ENCODE measurements at regions not wholly inside any gene's neighbourhood (a gene's known extent, or its start where the extent isn't known, plus 50 kb on each side); places are given as distances from the start of the nearest gene placed in this dataset.

GRCh38 chr5:33324667-33325307 lies 116.0 kb upstream of the TARS1 start:
- DNase-seq (ENCODE audit: low spot score) = no peak

DNA sequence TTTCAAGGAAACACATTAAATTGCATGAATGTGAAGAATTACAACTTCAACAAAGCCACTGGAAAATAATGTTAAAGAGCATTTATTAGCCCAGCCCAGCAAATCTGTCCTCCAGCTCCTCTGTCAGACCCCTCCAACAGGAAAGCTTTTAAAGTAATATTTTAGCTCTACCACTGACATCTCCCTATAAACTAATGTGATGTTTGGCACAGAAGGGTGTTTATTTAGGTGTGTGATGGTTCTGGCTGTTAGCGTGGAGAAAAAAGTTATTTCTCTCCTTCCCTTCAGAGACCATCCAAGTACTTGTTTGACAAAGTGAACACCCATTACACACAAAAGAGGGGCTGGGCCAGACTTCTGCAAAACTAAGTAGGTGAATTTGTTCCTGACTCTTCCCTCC lies 111.9 kb upstream of the TARS1 start:
- no peak for DNase-seq (ENCODE audit: low spot score)

DNA sequence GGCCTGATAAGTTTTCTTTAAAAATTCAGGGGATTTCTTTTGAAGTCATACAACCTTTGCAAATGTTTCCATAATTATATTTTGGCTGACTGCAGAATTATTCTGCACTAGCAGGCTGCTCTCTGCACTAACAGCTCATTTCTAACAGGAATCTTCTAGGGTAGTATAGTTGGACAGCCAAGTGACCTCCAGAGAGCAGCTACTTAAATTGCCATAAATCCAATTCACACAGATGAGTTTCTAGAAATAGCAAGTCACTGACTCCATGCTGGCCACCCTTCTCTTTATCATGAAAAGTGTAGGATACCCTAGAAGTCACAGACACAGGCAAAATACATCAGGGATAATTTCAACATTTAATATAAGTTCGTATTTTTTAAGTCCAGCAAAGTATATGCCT lies 110.9 kb upstream of the TARS1 start:
- DNase-seq (ENCODE audit: low spot score) = no peak

- DNase-seq (ENCODE audit: low spot score) = no peak
Measured at GRCh38 chr5:33330426-33330825, 110.3 kb upstream of the TARS1 start.

DNA sequence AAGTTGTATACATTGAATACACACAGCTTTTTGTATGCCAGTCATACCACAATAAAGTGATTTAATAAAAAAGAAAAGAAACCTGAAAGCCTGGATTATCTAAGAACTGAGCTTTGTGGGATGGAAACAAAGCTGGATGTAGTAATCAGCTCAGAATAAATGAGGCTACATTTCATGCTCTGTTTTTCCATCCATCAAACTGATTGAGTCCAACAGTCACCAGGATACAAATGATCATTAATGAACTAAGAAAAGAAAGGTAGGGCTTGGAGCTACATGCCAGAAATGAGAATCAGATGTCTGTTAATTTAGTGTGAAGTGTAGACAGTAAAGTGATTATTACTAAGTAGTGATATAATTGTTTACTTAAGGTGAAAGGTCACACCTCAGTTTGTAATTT lies 109.8 kb upstream of the TARS1 start:
- no peak for DNase-seq (ENCODE audit: low spot score)

DNA sequence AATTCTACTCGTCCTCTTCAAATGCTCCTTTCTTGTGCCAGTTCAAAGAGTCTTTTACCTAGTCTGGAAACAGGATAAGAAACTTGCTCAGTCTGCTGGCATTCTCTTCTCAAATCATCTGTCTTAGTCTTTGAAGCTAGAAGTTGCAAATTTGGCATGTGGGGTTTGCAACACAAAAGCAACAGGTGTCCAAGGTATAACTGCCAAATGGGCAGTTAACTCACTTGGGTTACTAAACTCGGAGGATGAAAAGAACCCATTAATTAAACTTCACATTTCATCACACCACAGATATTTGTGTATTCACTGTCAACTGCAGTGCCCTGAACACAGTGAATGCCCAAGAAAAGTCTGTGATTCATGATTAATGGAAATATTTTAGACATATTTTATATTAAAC lies 108.0 kb upstream of the TARS1 start:
- DNase-seq (ENCODE audit: low spot score) = no peak

DNA sequence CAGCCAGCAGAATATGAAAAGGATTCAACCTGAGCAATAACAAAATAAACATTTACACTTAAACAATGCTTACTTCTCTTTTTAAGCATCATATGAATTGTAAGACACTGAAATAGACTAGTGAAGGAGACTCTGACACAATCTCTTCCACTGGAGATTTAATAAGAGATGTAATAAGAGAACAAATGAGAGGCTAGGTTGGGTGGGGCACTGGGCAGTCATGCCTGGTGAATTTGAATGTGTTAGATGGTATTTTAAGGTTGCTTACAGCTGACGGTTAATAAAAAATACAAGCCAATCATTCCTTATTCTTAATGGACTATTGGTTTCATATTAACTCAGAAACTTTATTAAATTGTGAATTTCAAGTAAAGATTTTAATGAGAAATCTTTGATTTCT lies 105.9 kb upstream of the TARS1 start:
- DNase-seq (ENCODE audit: low spot score) = no peak

GRCh38 chr5:33336891-33337636 lies 103.7 kb upstream of the TARS1 start:
- no peak for DNase-seq (ENCODE audit: low spot score)

- DNase-seq (ENCODE audit: low spot score) = no peak
Measured at GRCh38 chr5:33337637-33337992, 103.2 kb upstream of the TARS1 start.

DNA sequence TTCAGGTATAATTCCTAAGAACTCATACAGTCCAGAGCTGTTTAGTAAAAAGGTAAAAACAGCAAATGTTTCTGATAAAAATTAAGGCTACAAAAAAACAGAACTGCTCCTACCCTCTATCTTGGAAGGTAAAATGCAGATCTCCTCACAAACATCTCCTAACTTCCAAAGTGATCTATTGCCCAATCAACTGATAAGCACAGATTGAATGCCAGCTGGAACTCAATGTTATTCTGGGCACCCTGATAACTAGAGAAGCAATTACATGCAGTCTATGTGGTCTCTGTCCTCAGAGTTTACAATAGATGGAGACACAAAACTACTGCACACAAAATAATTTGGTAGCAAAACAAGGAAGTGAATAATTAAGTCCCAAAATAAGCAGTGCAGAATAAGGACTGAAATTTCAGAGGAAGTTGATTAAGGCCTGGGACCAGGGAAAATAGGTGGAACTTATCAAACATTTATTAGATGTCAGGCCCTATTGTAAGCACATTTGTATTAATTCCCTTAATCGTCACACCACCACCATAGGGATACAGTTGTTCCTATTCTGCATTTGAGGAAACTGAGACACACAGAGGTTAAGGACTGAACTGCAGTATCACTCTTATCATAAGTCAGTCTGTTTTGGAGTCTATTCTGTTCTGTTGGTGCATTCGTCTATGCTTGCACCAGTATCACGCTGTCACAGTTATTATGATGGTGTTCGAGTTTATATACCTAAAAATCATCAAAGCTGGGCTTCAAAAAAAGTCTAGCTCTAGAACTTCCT lies 102.2 kb upstream of the TARS1 start:
- no peak for DNase-seq (ENCODE audit: low spot score)

DNA sequence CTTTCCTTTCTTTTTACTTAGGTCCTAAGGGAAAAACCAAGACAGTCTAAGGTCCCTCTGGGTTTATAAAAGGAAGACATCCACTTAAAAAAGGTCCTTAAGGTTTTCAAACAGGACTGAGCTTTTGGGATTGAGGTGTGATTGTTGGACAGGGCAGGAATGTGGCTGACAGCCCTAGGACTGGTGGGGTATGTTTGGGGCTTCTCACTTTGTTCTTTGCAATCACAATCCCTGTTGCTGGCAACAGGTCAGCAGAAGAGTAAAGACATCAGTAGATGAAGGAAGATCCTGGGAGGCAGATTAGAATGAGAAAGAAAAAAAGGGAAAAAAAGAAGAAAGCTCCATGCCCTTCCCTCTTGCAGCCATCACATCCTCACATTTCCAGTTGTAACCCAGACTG lies 101.4 kb upstream of the TARS1 start:
- no peak for DNase-seq (ENCODE audit: low spot score)

DNA sequence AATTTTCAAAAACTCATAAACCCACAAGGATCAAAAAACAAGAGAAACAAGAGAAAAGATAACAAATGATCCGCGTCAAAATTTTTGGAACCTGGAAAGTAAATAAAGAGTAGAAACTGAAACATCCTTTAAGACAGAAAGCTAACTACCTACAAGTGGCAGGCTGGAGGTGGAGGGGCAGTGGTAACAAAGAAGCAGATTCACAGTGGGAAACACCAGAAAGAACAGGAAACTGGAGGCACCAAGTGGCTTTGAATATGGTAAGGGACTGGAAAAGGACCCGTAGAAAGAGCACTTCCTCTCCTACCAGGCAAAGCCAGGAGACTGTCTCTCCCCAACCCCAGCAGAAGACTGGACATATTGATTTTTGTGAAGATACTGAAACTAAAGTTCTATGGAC lies 100.6 kb upstream of the TARS1 start:
- DNase-seq (ENCODE audit: low spot score) = no peak

- no peak for DNase-seq (ENCODE audit: low spot score)
Measured at GRCh38 chr5:33341351-33341750, 99.4 kb upstream of the TARS1 start.

GRCh38 chr5:33343676-33344327 lies 97.0 kb upstream of the TARS1 start:
- DNase-seq (ENCODE audit: low spot score) = no peak

GRCh38 chr5:33346534-33346933 lies 94.2 kb upstream of the TARS1 start:
- no peak for DNase-seq (ENCODE audit: low spot score)

GRCh38 chr5:33361781-33362180 lies 79.0 kb upstream of the TARS1 start:
- no peak for DNase-seq (ENCODE audit: low spot score)

- no peak for DNase-seq (ENCODE audit: low spot score)
Measured at GRCh38 chr5:33362915-33363314, 77.8 kb upstream of the TARS1 start.

GRCh38 chr5:33363537-33363936 lies 77.2 kb upstream of the TARS1 start:
- no peak for DNase-seq (ENCODE audit: low spot score)

- DNase-seq (ENCODE audit: low spot score) = no peak
Measured at GRCh38 chr5:33364406-33364805, 76.4 kb upstream of the TARS1 start.

- DNase-seq (ENCODE audit: low spot score) = no peak
Measured at GRCh38 chr5:33367416-33367815, 73.3 kb upstream of the TARS1 start.

DNA sequence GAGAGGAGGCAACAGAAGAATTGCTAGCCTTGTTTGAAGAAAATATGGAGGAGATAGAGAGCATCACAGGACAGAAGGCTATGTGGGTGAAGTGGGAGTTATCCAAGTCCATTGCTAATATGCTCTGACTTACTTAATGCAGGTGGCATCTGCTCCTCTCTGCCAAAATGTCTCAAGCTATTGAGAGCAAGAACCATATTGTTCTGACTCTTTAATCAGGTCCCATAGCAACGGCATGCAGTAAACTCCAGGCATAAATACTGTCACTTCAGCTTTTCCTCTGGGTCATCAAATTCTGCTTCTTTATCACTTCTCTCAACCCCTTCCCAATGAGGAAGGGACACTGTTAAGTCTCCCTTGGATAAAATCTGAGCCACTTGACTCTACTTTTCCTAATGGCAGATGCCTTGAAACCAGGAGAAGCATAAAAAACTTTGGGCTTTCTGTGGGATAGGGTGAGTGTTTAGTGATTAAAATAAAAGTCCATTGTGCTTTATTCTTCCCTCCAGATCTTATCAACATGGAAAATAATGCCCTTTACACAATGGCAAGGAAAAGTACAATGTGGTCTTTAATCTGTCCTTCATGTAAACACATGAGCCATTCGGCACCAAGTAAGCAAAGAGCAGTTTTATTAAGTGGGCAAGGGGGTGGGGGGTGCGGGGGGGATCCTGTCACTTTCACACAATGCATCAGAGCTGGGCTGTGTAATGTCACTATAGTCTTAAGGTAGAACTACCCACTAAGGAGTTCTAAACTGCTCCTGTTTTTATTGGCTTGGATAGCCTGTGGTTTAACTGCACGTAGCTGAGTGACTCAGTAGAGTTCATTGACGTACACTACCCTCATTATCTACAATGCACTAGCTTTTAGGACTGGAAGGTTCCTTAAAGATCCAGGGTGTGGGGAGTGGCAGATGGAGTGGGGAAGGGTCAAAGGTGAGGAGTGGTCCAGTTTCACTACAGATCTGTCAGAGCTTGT lies 71.0 kb upstream of the TARS1 start:
- no peak for DNase-seq (ENCODE audit: low spot score)

- DNase-seq (ENCODE audit: low spot score) = no peak
Measured at GRCh38 chr5:33370466-33370859, 70.3 kb upstream of the TARS1 start.
